ENCODE measurements at regions not wholly inside any gene's neighbourhood (a gene's known extent, or its start where the extent isn't known, plus 50 kb on each side); places are given as distances from the start of the nearest gene placed in this dataset.

- no peaks in the 10 kb centered on the region for H3K9me2 ChIP-seq (replicated peaks; ENCODE audit: control insufficient read depth, low read length)
- H4K20me1 ChIP-seq (ENCODE audit: control insufficient read depth, insufficient read depth, low read depth, low read length) = no peaks in the 10 kb centered on the region
- H3K27me3 ChIP-seq (ENCODE audit: control insufficient read depth, low read length) = no peaks in the 10 kb centered on the region
- no peak overlapping the region for H3K4me3 ChIP-seq (ENCODE audit: low read length)
- no peaks in the 10 kb centered on the region for H3F3A ChIP-seq (ENCODE audit: control insufficient read depth, insufficient read depth)
- TF ChIP-seq CTCF (IDR thresholded peaks at IDR 0.05; ENCODE audit: low read depth, low read length, poor library complexity, severe bottlenecking) (no peak), EZH2phosphoT487 (IDR thresholded peaks at IDR 0.05; ENCODE audit: borderline replicate concordance, low read length) (no peak)
- H3K79me2 ChIP-seq (ENCODE audit: control insufficient read depth, low read length) = no peaks in the 10 kb centered on the region
- no peak overlapping the region for H3K4me2 ChIP-seq (ENCODE audit: low read length)
- no peaks in the 10 kb centered on the region for H3K9me3 ChIP-seq (ENCODE audit: control insufficient read depth, insufficient read depth, low read length)
- H3K27ac ChIP-seq (ENCODE audit: low read depth, low read length) = no peak overlapping the region
- H3K36me3 ChIP-seq (ENCODE audit: control insufficient read depth, low read length) = no peaks in the 10 kb centered on the region
- no peaks in the 10 kb centered on the region for H3K4me1 ChIP-seq (ENCODE audit: control insufficient read depth, low read length)
These were observed 457.3 kb downstream of the RIT2 start for GRCh38 chr18:42658171-42658570.

- Histone ChIP-seq H3K4me1 (ENCODE audit: control insufficient read depth, low read length) (no peaks in the 10 kb centered on the region), H3K9me3 (ENCODE audit: control insufficient read depth, insufficient read depth, low read length) (no peaks in the 10 kb centered on the region), H3K79me2 (ENCODE audit: control insufficient read depth, low read length) (no peaks in the 10 kb centered on the region), H3K9me2 (replicated peaks; ENCODE audit: control insufficient read depth, low read length) (no peaks in the 10 kb centered on the region), H3K27me3 (ENCODE audit: control insufficient read depth, low read length) (no peaks in the 10 kb centered on the region), H3K27ac (ENCODE audit: low read depth, low read length) (no peak overlapping the region), H4K20me1 (ENCODE audit: control insufficient read depth, insufficient read depth, low read depth, low read length) (no peaks in the 10 kb centered on the region), H3K36me3 (ENCODE audit: control insufficient read depth, low read length) (no peaks in the 10 kb centered on the region), H3F3A (ENCODE audit: control insufficient read depth, insufficient read depth) (no peaks in the 10 kb centered on the region), H3K4me3 (ENCODE audit: low read length) (no peak overlapping the region), H3K4me2 (ENCODE audit: low read length) (no peak overlapping the region)
- no peak for TF ChIP-seq EZH2phosphoT487 (IDR thresholded peaks at IDR 0.05; ENCODE audit: borderline replicate concordance, low read length)
- TF ChIP-seq CTCF (IDR thresholded peaks at IDR 0.05; ENCODE audit: low read depth, low read length, poor library complexity, severe bottlenecking) = no peak
These were observed 456.3 kb downstream of the RIT2 start for GRCh38 chr18:42659187-42659586.

GRCh38 chr18:42670860-42671259, 444.6 kb downstream of the RIT2 start:
- H4K20me1 ChIP-seq (ENCODE audit: control insufficient read depth, insufficient read depth, low read depth, low read length) = no peaks in the 10 kb centered on the region
- H3K36me3 ChIP-seq (ENCODE audit: control insufficient read depth, low read length) = no peaks in the 10 kb centered on the region

More at GRCh38 chr18:42670860-42671259, 444.6 kb downstream of the RIT2 start:
- no peak overlapping the region for H3K4me3 ChIP-seq (ENCODE audit: low read length)
- H3K27ac ChIP-seq (ENCODE audit: low read depth, low read length) = no peak overlapping the region
- no peaks in the 10 kb centered on the region for H3K9me2 ChIP-seq (replicated peaks; ENCODE audit: control insufficient read depth, low read length)
- no peaks in the 10 kb centered on the region for H3K79me2 ChIP-seq (ENCODE audit: control insufficient read depth, low read length)
- no peaks in the 10 kb centered on the region for H3K27me3 ChIP-seq (ENCODE audit: control insufficient read depth, low read length)
- no peaks in the 10 kb centered on the region for H3F3A ChIP-seq (ENCODE audit: control insufficient read depth, insufficient read depth)
- no peaks in the 10 kb centered on the region for H3K4me1 ChIP-seq (ENCODE audit: control insufficient read depth, low read length)
- no peak overlapping the region for H3K4me2 ChIP-seq (ENCODE audit: low read length)
- TF ChIP-seq CTCF (IDR thresholded peaks at IDR 0.05; ENCODE audit: low read depth, low read length, poor library complexity, severe bottlenecking) (no peak), EZH2phosphoT487 (IDR thresholded peaks at IDR 0.05; ENCODE audit: borderline replicate concordance, low read length) (no peak)
- H3K9me3 ChIP-seq (ENCODE audit: control insufficient read depth, insufficient read depth, low read length) = no peaks in the 10 kb centered on the region

Measured in DOHH2 (cell line).